ENCODE measurements at regions not wholly inside any gene's neighbourhood (a gene's known extent, or its start where the extent isn't known, plus 50 kb on each side); places are given as distances from the start of the nearest gene placed in this dataset.
"Not testable (repeated sequence)": the region's sequence is repeated elsewhere in the genome, so short reads cannot be mapped to it uniquely, and the experiment has no call there.

GRCh38 chr2:111373989-111374388, 253.3 kb downstream of the BCL2L11 start:
- H4K5ac ChIP-seq (ENCODE audit: insufficient read length, low read depth, low read length); H2BK15ac ChIP-seq (ENCODE audit: low read length); H2BK120ac ChIP-seq (replicated peaks; ENCODE audit: low read depth, low read length); H2BK12ac ChIP-seq (ENCODE audit: low read depth, low read length); H2BK5ac ChIP-seq (ENCODE audit: low read depth, low read length); H3K18ac ChIP-seq (ENCODE audit: extremely low read depth, low read length); H3K56ac ChIP-seq (replicated peaks; ENCODE audit: insufficient read length, low read depth, low read length); H3K9me3 ChIP-seq (ENCODE audit: insufficient read depth in 2 of 2, low read depth in 1 of 2, low read length in 1 of 2); H4K20me1 ChIP-seq (replicated peaks in 1 of 2; ENCODE audit: control insufficient read depth in 1 of 2, insufficient read depth in 2 of 2, low read length in 2 of 2); H2BK20ac ChIP-seq (ENCODE audit: low read length); POLR2A ChIA-PET (ENCODE audit: partially characterized antibody); H3K79me1 ChIP-seq (ENCODE audit: low read depth, low read length); H4K8ac ChIP-seq (ENCODE audit: extremely low read depth, insufficient read depth, low read length); H3K23me2 ChIP-seq (ENCODE audit: low read depth, low read length); H3K27me3 ChIP-seq (replicated peaks in 1 of 4; ENCODE audit: control insufficient read depth in 3 of 4, extremely low read depth in 1 of 4, insufficient read depth in 3 of 4, low read length in 3 of 4); H3K4me3 ChIP-seq (ENCODE audit: extremely low read depth in 1 of 4, insufficient read depth in 2 of 4, low read depth in 3 of 4, low read length in 4 of 4); DNase-seq (ENCODE audit: low read depth in 1 of 2, low spot score in 2 of 2); H2AFZ ChIP-seq (ENCODE audit: low read length); H3K79me2 ChIP-seq (ENCODE audit: control insufficient read depth in 1 of 2, insufficient read depth in 2 of 2, low read length in 2 of 2); H3K4ac ChIP-seq (replicated peaks; ENCODE audit: insufficient read length, low read depth, low read length); H3K27ac ChIP-seq (ENCODE audit: low read depth, low read length); H3K4me1 ChIP-seq (replicated peaks in 1 of 4; ENCODE audit: control insufficient read depth in 3 of 4, insufficient read depth in 4 of 4, low read length in 3 of 4); CTCF ChIA-PET (ENCODE audit: partially characterized antibody); H3K4me2 ChIP-seq (ENCODE audit: insufficient read depth in 1 of 2, low read depth in 2 of 2, low read length in 2 of 2); H3K23ac ChIP-seq (ENCODE audit: insufficient read length); H4K91ac ChIP-seq (replicated peaks; ENCODE audit: insufficient read length, low read length); H2AK5ac ChIP-seq (ENCODE audit: low read depth, low read length); H3K9ac ChIP-seq (replicated peaks in 1 of 4; ENCODE audit: extremely low read depth in 1 of 4, low read depth in 3 of 4, low read length in 3 of 4); H3K36me3 ChIP-seq (ENCODE audit: control insufficient read depth in 2 of 4, insufficient read depth in 4 of 4, low read length in 3 of 4); FAIRE-seq; H3K14ac ChIP-seq (ENCODE audit: insufficient read length): not testable (repeated sequence)
- 84% methylated on average over 5 of the region's 5 CpGs; no CpG with 5 or more reads in 1 of the 2 experiments for WGBS, 2 experiments (ENCODE audit: extremely low coverage in 1 of 2, insufficient coverage in 1 of 2, insufficient read length in 1 of 2, insufficient replicate concordance in 2 of 2, low coverage in 1 of 2, low lambda C conversion rate in 2 of 2, missing lambda C conversion rate in 1 of 2)

- H3K27me3 ChIP-seq (replicated peaks in 1 of 4; ENCODE audit: control insufficient read depth in 3 of 4, extremely low read depth in 1 of 4, insufficient read depth in 3 of 4, low read length in 3 of 4); H2BK5ac ChIP-seq (ENCODE audit: low read depth, low read length); H2BK20ac ChIP-seq (ENCODE audit: low read length); H3K4me2 ChIP-seq (ENCODE audit: insufficient read depth in 1 of 2, low read depth in 2 of 2, low read length in 2 of 2); H3K9ac ChIP-seq (replicated peaks in 1 of 4; ENCODE audit: extremely low read depth in 1 of 4, low read depth in 3 of 4, low read length in 3 of 4); H3K23ac ChIP-seq (ENCODE audit: insufficient read length); H3K79me2 ChIP-seq (ENCODE audit: control insufficient read depth in 1 of 2, insufficient read depth in 2 of 2, low read length in 2 of 2); DNase-seq (ENCODE audit: low read depth in 1 of 2, low spot score in 2 of 2); POLR2A ChIA-PET (ENCODE audit: partially characterized antibody); H3K4me1 ChIP-seq (replicated peaks in 1 of 4; ENCODE audit: control insufficient read depth in 3 of 4, insufficient read depth in 4 of 4, low read length in 3 of 4); H4K5ac ChIP-seq (ENCODE audit: insufficient read length, low read depth, low read length); H2BK120ac ChIP-seq (replicated peaks; ENCODE audit: low read depth, low read length); H3K4me3 ChIP-seq (ENCODE audit: extremely low read depth in 1 of 4, insufficient read depth in 2 of 4, low read depth in 3 of 4, low read length in 4 of 4); FAIRE-seq; H3K9me3 ChIP-seq (ENCODE audit: insufficient read depth in 2 of 2, low read depth in 1 of 2, low read length in 1 of 2); CTCF ChIA-PET (ENCODE audit: partially characterized antibody); H3K18ac ChIP-seq (ENCODE audit: extremely low read depth, low read length); H3K4ac ChIP-seq (replicated peaks; ENCODE audit: insufficient read length, low read depth, low read length); H3K27ac ChIP-seq (ENCODE audit: low read depth, low read length); H4K8ac ChIP-seq (ENCODE audit: extremely low read depth, insufficient read depth, low read length); H2BK15ac ChIP-seq (ENCODE audit: low read length); H2BK12ac ChIP-seq (ENCODE audit: low read depth, low read length); H3K23me2 ChIP-seq (ENCODE audit: low read depth, low read length); H3K36me3 ChIP-seq (ENCODE audit: control insufficient read depth in 2 of 4, insufficient read depth in 4 of 4, low read length in 3 of 4); H4K20me1 ChIP-seq (replicated peaks in 1 of 2; ENCODE audit: control insufficient read depth in 1 of 2, insufficient read depth in 2 of 2, low read length in 2 of 2); H3K14ac ChIP-seq (ENCODE audit: insufficient read length); H2AK5ac ChIP-seq (ENCODE audit: low read depth, low read length); H3K79me1 ChIP-seq (ENCODE audit: low read depth, low read length); H3K56ac ChIP-seq (replicated peaks; ENCODE audit: insufficient read length, low read depth, low read length); H2AFZ ChIP-seq (ENCODE audit: low read length); H4K91ac ChIP-seq (replicated peaks; ENCODE audit: insufficient read length, low read length): not testable (repeated sequence)
- WGBS, 2 experiments (ENCODE audit: extremely low coverage in 1 of 2, insufficient coverage in 1 of 2, insufficient read length in 1 of 2, insufficient replicate concordance in 2 of 2, low coverage in 1 of 2, low lambda C conversion rate in 2 of 2, missing lambda C conversion rate in 1 of 2): 92% methylated on average over 2 of the region's 3 CpGs; no CpG with 5 or more reads in 1 of the 2 experiments
Observed at GRCh38 chr2:111374734-111375133, 254.0 kb downstream of the BCL2L11 start.

Data from H1 (cell line).